Stimulated activated memory B cell treated with anti-CD40 and anti-IgM and Interleukin-4, amounts not matched to agents 10 μg/mL and 1 μg/mL and 100 μg/mL, for 72 hours (primary cell): ENCODE measurements at regions not wholly inside any gene's neighbourhood (a gene's known extent, or its start where the extent isn't known, plus 50 kb on each side); places are given as distances from the start of the nearest gene placed in this dataset.
"Not testable (repeated sequence)": the region's sequence is repeated elsewhere in the genome, so short reads cannot be mapped to it uniquely, and the experiment has no call there.

Experiments
- ATAC-seq: fragments of 150-1000 bp; cut with Tn5 transposase; 2 replicates; pipeline ENCODE4 v1.10.0; 2021
- H3K27ac Mint-ChIP-seq: one replicate; pipeline ENCODE4 v1.8.0; 2022; ENCODE audit warnings: mild to moderate bottlenecking, mixed read lengths
- H3K27me3 Mint-ChIP-seq: one replicate; pipeline ENCODE4 v1.8.0; 2022; ENCODE audit warnings: mixed read lengths
- H3K36me3 Mint-ChIP-seq: one replicate; pipeline ENCODE4 v1.8.0; 2022; ENCODE audit warnings: mixed read lengths
- H3K4me1 Mint-ChIP-seq: one replicate; pipeline ENCODE4 v1.8.0; 2022; ENCODE audit warnings: mixed read lengths
- H3K4me3 Mint-ChIP-seq: one replicate; pipeline ENCODE4 v1.8.0; 2022; ENCODE audit warnings: mild to moderate bottlenecking, moderate library complexity, mixed read lengths
- H3K9me3 Mint-ChIP-seq: one replicate; pipeline ENCODE4 v1.8.0; 2022; ENCODE audit warnings: mixed read lengths

DNA sequence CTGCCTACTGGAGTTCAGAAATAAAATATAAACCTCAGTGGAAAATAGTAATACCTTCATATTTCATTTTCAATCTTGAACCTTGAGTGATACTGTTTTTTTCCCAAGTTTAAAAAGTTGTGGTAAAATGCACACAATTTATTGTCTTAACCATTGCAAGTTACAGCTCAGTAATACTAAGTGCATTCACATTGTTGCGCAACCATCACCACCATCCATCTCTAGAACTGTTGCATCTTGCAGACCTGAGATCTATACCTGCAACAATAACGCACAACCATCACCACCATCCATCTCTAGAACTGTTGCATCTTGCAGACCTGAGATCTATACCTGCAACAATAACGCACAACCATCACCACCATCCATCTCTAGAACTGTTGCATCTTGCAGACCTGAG, 162.6 kb upstream of the PLGLB1 start:
- not testable (repeated sequence) for H3K4me1 Mint-ChIP-seq, H3K27ac Mint-ChIP-seq, H3K9me3 Mint-ChIP-seq, H3K36me3 Mint-ChIP-seq, ATAC-seq, H3K27me3 Mint-ChIP-seq, H3K4me3 Mint-ChIP-seq

DNA sequence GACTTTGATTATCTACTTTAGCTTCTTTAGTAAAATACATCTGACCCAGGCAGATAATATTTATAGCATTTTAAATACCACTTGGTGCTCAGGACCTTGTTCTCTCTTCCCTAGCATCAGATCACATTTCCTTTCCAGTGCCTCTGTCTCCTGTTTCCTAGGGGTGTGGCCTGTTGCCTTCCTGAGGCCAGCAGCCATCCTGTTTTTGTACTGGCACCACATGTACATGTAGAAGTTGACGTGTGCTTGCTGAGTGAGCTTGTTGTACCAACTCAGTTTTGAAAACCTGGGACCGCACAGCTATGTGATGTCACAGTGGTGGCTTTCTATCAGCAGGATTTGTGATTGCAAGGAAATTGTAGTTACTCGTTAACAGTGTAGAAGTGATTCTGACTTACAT, 167.6 kb upstream of the PLGLB1 start:
- H3K4me3 Mint-ChIP-seq, H3K4me1 Mint-ChIP-seq, ATAC-seq, H3K27ac Mint-ChIP-seq, H3K36me3 Mint-ChIP-seq, H3K9me3 Mint-ChIP-seq, H3K27me3 Mint-ChIP-seq: not testable (repeated sequence)

GRCh38 chr2:87193336-87193735, 171.7 kb upstream of the PLGLB1 start:
- not testable (repeated sequence) for H3K4me1 Mint-ChIP-seq, H3K36me3 Mint-ChIP-seq, H3K27me3 Mint-ChIP-seq, H3K9me3 Mint-ChIP-seq, H3K27ac Mint-ChIP-seq, H3K4me3 Mint-ChIP-seq
- peak; percentile 79 for ATAC-seq

DNA sequence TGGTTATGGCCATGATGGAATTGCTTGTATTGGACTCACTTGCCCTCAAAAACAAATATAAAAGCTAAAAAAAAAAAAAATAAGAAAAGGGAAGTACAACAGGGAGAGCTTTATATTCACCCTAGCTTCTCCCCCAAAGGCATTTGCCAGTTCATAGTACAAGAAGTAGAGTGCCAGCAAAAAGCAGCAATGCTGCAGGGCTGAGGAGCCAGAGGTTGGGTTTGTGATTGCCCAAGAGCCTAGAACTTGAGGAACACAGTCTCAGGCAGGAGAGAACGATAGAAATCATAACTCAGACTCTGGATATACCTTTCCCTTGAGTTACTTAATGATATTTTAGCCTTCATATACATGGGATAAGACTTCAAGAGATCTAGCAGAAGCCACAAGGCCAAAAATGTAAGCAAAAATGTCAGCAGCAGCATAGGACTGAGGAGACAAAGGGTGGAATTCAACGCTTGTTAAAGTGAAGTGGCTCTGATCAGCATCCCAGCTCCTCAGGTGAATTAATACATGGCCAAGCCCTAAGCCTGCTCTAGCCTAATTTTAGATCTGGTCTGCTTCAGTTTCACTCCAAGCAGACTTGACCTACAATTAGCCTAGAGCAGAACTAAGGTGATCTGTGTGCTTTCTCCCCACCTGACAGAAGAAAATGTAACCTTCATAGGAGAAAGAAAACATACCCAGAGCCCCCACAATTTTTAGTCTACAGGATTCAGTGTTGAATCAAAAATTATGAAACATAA, 172.8 kb upstream of the PLGLB1 start:
- H3K27ac Mint-ChIP-seq, H3K4me1 Mint-ChIP-seq, H3K4me3 Mint-ChIP-seq, H3K27me3 Mint-ChIP-seq, H3K9me3 Mint-ChIP-seq, ATAC-seq, H3K36me3 Mint-ChIP-seq: not testable (repeated sequence)

DNA sequence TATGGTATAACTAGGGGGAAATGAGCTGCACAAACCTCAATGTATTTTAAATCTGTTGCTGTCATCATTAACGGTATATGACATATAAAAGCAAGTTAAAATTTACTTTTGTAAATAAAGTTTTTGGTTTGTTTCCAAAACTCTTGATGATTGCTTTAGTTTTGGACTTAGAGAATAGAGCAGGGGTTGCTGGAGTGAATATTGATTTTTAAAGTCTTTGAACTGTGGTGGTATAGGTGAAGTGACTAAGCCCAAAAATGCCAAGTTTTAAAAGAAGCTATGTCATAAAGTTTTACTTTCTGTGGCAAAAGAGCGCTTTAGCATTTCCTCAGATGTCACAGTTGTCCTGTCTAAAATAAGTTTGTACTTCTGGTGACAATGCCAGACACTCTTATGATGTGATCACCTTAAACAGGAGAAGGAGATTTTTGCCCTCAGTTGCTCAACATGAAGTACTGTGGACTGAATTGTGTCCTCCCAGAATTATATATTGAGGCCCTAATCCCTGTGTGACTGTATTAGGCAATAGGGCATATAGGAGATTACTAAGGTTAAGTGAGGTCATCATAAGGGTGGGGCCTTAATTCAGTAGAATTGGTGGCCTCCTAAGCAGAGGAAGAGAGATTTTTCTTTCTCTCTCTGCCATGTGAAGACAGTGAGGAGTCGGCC, 175.2 kb upstream of the PLGLB1 start:
- H3K4me1 Mint-ChIP-seq, H3K27ac Mint-ChIP-seq, H3K36me3 Mint-ChIP-seq, H3K9me3 Mint-ChIP-seq, H3K4me3 Mint-ChIP-seq, H3K27me3 Mint-ChIP-seq, ATAC-seq: not testable (repeated sequence)

DNA sequence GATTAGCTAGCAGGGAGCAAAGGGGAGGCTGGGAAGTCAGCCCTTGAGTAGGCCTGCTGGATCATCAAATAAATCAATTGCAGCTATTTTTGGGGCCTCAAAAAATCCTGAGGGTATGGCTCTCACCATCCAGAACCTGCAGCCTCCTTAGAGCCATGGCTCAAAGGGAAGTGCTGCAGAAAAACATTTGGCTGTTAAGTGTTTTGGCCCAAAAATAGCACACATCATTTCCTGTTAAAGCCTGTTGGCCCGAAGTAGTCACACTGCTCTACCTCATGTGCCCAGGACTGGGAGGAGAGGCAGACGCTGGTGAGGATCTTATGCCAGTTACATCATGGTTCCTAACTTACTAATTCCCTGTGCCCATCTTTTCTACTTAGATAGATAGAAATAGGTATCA, 176.8 kb upstream of the PLGLB1 start:
- not testable (repeated sequence) for H3K36me3 Mint-ChIP-seq, H3K4me1 Mint-ChIP-seq, H3K9me3 Mint-ChIP-seq, H3K27ac Mint-ChIP-seq, H3K4me3 Mint-ChIP-seq, ATAC-seq, H3K27me3 Mint-ChIP-seq

DNA sequence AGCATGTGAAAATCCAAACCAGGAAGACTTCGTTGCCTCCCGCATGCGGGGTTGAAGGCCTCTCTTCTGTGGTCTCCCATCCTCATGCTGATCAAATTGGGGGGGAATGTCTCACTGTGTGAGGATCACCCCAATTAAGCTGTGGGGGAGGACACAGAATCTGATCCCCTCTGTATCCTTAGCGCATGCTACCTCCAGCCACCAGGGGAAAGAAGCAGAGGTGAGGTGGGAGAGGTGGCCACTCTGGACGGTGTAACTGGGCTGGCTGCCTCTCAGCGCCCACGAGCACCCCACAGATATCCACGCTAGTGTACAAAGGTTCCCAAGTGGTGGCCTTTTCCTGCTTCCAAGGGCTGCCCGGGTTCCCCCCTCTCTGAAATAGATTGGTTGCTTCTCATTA, 177.6 kb upstream of the PLGLB1 start:
- not testable (repeated sequence) for H3K27ac Mint-ChIP-seq, H3K4me1 Mint-ChIP-seq, H3K27me3 Mint-ChIP-seq, ATAC-seq, H3K4me3 Mint-ChIP-seq, H3K36me3 Mint-ChIP-seq, H3K9me3 Mint-ChIP-seq

DNA sequence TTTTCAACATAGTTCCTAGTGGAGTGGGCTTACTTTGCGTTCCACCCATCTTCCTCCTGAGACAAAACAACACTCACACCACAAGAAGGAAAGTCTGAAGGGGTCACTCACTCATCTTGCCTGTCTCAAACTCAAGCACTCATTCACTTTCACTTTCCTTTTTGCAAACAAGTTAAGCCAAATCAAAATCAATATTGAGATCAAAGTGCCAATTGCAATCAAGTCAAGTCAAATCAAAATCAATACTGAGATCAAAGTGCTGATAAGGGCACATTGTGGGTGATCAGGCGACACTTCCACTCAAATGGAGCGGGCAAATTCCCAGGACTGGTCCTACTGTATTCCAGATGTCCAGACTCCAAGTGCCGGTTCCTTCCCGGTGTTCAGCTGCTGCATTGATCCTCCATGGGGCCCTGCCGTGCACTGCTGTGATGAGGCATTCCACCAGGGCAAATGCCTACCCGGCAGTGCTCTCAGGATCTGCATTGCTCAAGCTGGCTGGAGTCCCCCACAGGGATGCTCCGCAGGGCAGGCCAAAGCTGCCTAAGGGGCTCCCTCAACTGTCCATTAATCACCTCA, 183.0 kb upstream of the PLGLB1 start:
- H3K36me3 Mint-ChIP-seq, H3K4me3 Mint-ChIP-seq, ATAC-seq, H3K27ac Mint-ChIP-seq, H3K27me3 Mint-ChIP-seq, H3K4me1 Mint-ChIP-seq, H3K9me3 Mint-ChIP-seq: not testable (repeated sequence)

DNA sequence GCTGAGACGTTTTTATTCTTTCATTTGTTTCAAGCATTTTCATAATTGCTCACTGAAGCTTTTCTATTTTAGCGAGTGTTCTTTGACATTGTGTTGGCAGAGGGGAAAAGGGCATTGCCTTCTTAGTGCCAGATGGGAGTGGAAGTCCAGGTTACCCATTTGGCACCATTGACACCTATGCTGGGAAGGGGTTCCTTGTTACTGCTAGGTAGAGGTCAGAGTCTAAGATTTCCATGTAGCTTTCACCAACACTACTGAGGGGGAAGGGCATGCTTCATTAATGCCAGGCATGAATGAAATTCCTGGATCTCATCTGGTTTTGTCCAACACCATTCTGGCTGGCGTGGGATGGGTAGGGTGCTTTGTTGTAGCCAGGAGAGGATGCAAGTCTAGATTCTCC, 191.3 kb upstream of the PLGLB1 start:
- not testable (repeated sequence) for H3K27ac Mint-ChIP-seq, H3K9me3 Mint-ChIP-seq, H3K4me3 Mint-ChIP-seq, H3K4me1 Mint-ChIP-seq, H3K36me3 Mint-ChIP-seq, H3K27me3 Mint-ChIP-seq, ATAC-seq

DNA sequence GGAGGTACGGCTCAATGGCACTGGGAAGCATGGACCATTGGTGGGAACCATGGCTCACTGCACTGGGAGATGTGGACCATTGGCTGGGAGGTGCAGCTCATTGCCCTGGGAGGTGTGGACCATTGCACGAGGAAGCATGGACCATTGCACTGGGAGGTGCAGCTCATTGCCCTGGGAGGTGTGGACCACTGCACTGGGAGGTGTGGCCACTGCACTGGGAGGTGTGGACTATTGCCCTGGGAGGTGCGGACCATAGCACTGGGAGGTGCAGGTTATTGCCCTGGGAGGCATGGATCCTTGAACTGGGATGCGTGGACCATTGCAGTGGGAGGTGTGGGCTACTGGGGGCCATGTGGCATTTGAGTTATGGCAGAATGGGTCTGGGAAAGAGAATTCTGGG, 195.4 kb upstream of the PLGLB1 start:
- not testable (repeated sequence) for H3K27ac Mint-ChIP-seq, H3K4me3 Mint-ChIP-seq, H3K9me3 Mint-ChIP-seq, H3K4me1 Mint-ChIP-seq, ATAC-seq, H3K27me3 Mint-ChIP-seq, H3K36me3 Mint-ChIP-seq

GRCh38 chr2:87217741-87218410, 196.2 kb upstream of the PLGLB1 start:
- ATAC-seq = peak; percentile 72
- H3K9me3 Mint-ChIP-seq, H3K4me1 Mint-ChIP-seq, H3K4me3 Mint-ChIP-seq, H3K27me3 Mint-ChIP-seq, H3K27ac Mint-ChIP-seq, H3K36me3 Mint-ChIP-seq: not testable (repeated sequence)

GRCh38 chr2:87220651-87221050, 199.0 kb upstream of the PLGLB1 start:
- H3K9me3 Mint-ChIP-seq, H3K27ac Mint-ChIP-seq, ATAC-seq, H3K4me1 Mint-ChIP-seq, H3K36me3 Mint-ChIP-seq, H3K4me3 Mint-ChIP-seq: not testable (repeated sequence)
- H3K27me3 Mint-ChIP-seq = peaks cover 22% of the 10 kb centered on the region

DNA sequence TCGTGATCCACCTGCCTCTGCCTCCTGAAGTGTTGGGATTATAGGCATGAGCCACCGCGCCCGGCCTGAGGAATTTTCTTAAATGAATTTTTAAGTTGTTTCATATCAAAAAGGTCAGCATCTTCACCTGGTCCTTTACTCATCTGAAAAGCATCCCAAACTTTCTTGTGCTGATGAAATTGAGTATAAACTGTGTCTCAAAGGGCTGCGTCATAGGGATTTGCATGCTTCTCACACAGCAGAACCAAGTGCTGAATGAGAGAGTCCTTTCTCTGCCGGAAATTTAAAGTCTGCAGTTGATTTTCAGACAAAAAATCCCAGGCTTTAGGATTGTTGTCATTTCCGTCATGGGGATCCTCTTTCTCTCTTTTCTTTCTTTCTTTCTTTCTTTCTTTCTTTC, 200.5 kb upstream of the PLGLB1 start:
- H3K9me3 Mint-ChIP-seq, H3K4me1 Mint-ChIP-seq, ATAC-seq, H3K27ac Mint-ChIP-seq, H3K4me3 Mint-ChIP-seq, H3K36me3 Mint-ChIP-seq: not testable (repeated sequence)
- H3K27me3 Mint-ChIP-seq = peaks cover 28% of the 10 kb centered on the region

DNA sequence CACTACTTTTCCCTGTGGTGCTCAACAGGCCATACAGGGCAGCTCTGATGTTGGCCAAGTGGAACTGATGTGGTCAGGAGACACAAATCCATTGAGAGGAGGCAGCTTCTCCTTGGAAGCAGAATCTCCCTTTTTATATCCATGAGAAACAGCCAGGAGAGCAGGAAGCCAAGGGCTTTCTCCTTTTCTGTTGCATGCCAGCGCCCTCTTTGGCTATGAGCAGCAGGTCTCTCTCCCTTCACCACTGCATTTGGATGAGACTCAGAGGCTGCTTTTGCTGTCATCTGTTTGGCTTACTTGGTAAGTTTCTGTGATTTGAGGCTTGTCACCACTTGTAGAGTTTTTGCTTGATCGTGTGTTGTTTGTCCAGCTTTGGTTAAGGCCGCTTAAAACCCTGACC, 202.2 kb upstream of the PLGLB1 start:
- ATAC-seq, H3K36me3 Mint-ChIP-seq, H3K4me1 Mint-ChIP-seq, H3K4me3 Mint-ChIP-seq, H3K9me3 Mint-ChIP-seq, H3K27ac Mint-ChIP-seq: not testable (repeated sequence)
- peaks cover 28% of the 10 kb centered on the region for H3K27me3 Mint-ChIP-seq

DNA sequence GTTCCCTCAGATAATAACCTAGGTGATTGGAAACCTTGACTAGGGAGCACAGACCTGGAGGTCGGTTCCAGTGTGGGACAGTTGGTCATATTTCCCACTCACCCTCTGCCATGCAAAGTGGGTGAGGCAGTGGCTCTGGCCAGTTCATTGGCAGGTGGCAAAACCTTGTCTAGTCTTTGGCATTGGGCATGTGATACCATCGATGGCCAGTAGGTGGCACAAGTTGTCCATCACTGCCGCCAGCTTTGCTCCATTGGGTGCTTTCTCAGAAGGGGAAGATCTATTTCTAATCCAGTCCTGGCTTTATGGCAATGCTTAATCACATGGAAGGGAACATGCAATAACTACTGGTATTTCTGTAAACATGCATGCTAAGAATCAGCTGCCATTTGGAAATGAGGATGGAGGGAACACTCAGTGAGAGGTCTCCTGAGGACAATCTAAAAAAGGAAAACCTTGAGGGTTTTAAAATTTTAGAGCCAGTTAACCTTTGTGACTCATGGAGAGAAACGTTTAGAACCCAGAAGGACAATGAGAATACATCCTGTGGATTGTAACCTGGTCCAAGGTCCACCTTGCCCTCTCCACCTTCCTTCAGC, 207.5 kb upstream of the PLGLB1 start:
- peaks cover 13% of the 10 kb centered on the region for H3K27me3 Mint-ChIP-seq
- not testable (repeated sequence) for H3K4me1 Mint-ChIP-seq, H3K27ac Mint-ChIP-seq, H3K36me3 Mint-ChIP-seq, H3K4me3 Mint-ChIP-seq, H3K9me3 Mint-ChIP-seq
- peak; percentile 78 for ATAC-seq

- not testable (repeated sequence) for H3K4me3 Mint-ChIP-seq, H3K4me1 Mint-ChIP-seq, H3K36me3 Mint-ChIP-seq, H3K27ac Mint-ChIP-seq, ATAC-seq, H3K9me3 Mint-ChIP-seq
- peaks cover 13% of the 10 kb centered on the region for H3K27me3 Mint-ChIP-seq
Measured at GRCh38 chr2:87229964-87230363, 208.3 kb upstream of the PLGLB1 start.
